SK-N-MC (cell line): ENCODE measurements at regions not wholly inside any gene's neighbourhood (a gene's known extent, or its start where the extent isn't known, plus 50 kb on each side); places are given as distances from the start of the nearest gene placed in this dataset.

Experiments used
- EZH2 ChIP-seq: fragments of 200-600 bp; sonication (generic); IDR thresholded peaks from one replicate; pipeline ENCODE4 v1.6.1; 2017; ENCODE audit warnings: antibody characterized with exemption
- FOXP2 ChIP-seq: optimal IDR thresholded peaks from 2 replicates; pipeline ENCODE3; 2011; ENCODE audit warnings: mild to moderate bottlenecking, moderate library complexity; ENCODE audit not compliant: insufficient read depth; ENCODE audit errors: extremely low read length, control extremely low read depth
- POLR2AphosphoS5 ChIP-seq: IDR thresholded peaks from 2 replicates; pipeline ENCODE4 v1.6.1; 2012; ENCODE audit warnings: mild to moderate bottlenecking, low read depth, low read length, borderline replicate concordance

DNA sequence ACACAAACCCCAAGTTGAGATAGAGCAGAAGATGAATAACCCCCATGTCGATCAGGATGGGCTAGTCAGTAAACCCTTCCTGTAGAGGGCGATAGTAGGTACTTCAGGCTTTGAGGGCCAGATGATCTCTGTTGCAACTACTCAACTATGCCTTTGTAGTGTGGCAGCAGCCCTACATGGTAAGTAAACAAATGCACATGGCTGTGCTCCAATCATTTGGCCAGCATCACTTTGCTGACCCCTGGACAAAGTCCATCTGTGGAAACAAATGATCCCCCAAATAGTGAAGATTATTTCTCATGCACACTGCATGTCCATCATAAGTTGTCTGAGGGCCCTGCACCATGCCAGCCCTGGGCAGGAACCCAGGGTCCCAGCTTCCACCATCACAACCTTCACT is 402.2 kb upstream of the PROK2 start:
- TF ChIP-seq POLR2AphosphoS5, result no peak
- TF ChIP-seq FOXP2, result no peak
- no peak for TF ChIP-seq EZH2
